ENCODE measurements at regions not wholly inside any gene's neighbourhood (a gene's known extent, or its start where the extent isn't known, plus 50 kb on each side); places are given as distances from the start of the nearest gene placed in this dataset.

- TF ChIP-seq CTCF (conservative IDR thresholded peaks at IDR 0.05; ENCODE audit: low read depth, low read length) (no peak), EZH2 (IDR thresholded peaks at IDR 0.05; ENCODE audit: low read length, unreplicated experiment) (no peak), EZH2phosphoT487 (IDR thresholded peaks at IDR 0.05; ENCODE audit: borderline replicate concordance, low read length) (no peak)
These were observed 169.3 kb upstream of the KCTD3 start for GRCh38 chr1:215397843-215398242.

Measured in PC-3 (cell line).